HL-60 (cell line): ENCODE measurements at regions not wholly inside any gene's neighbourhood (a gene's known extent, or its start where the extent isn't known, plus 50 kb on each side); places are given as distances from the start of the nearest gene placed in this dataset.

Experiments used
- CTCF ChIP-seq: IDR thresholded peaks from one replicate; pipeline ENCODE4 v1.5.1; 2011; ENCODE audit warnings: low read length, control low read depth, inconsistent platforms; ENCODE audit not compliant: insufficient read depth
- GABPA ChIP-seq: IDR thresholded peaks from 2 replicates; pipeline ENCODE4 v1.6.1; 2012; ENCODE audit warnings: low read depth
- POLR2AphosphoS5 ChIP-seq: IDR thresholded peaks from 2 replicates; pipeline ENCODE4 v1.6.1; 2012; ENCODE audit warnings: low read depth
- REST ChIP-seq: IDR thresholded peaks from 2 replicates; pipeline ENCODE4 v1.6.1; 2012; ENCODE audit warnings: low read depth; ENCODE audit not compliant: insufficient replicate concordance
- SPI1 ChIP-seq: IDR thresholded peaks from 2 replicates; pipeline ENCODE4 v1.6.1; 2012; ENCODE audit warnings: low read depth, mild to moderate bottlenecking, borderline replicate concordance

GRCh38 chr6:163739966-163740365, 325.4 kb downstream of the QKI start:
- TF ChIP-seq POLR2AphosphoS5 (no peak), CTCF (no peak), REST (no peak), GABPA (no peak), SPI1 (no peak)
